K562 (cell line): ENCODE measurements at regions not wholly inside any gene's neighbourhood (a gene's known extent, or its start where the extent isn't known, plus 50 kb on each side); places are given as distances from the start of the nearest gene placed in this dataset.

ENCODE experiments used
- ATAC-seq: fragments of 200-7000 bp; cut with Tn5 transposase; 3 replicates; pipeline ENCODE4 v1.9.1; 2020; ENCODE audit warnings: moderate library complexity
- BruUV-seq: library from RNA; stranded (reverse); fragments of 400-500 nt; replicated peaks from 2 replicates; lab custom pipeline; 2021; lab: Mats Ljungman, UMichigan
- CTCF ChIA-PET: fragments of 300-600 bp; formaldehyde crosslinking; extraction: SDS; loops from one replicate; lab custom pipeline; 2021; ENCODE audit warnings: low intra/inter-chr PET ratio; lab: Yijun Ruan, JAX
- POLR2A ChIA-PET: fragments of 300-600, 350-650 bp; sonication (Branson Sonifier 250); formaldehyde crosslinking; extraction: SDS; loops from one replicate; lab custom pipeline; 2021; ENCODE audit warnings: antibody characterized with exemption, inconsistent platforms; lab: Yijun Ruan, JAX
- DNase-seq, 4 experiments: peaks; one replicate each; pipeline versions ENCODE4 v3.0.0 to v3.0.0-alpha.2; 2011 to 2018; ENCODE audit warnings: low spot score in 3 of 4, mixed read lengths in 3 of 4; ENCODE audit errors: extremely low read depth in 1 of 4
- FAIRE-seq: peaks from 2 replicates; lab custom pipeline; 2011; peaks lifted over from hg19 to GRCh38; lab: Jason Lieb, UNC
- H2AFZ ChIP-seq: 2 replicates; pipeline ENCODE4 v1.6.0; 2011; ENCODE audit warnings: low read depth, low read length, control low read depth, inconsistent platforms
- H3K27ac ChIP-seq: fragments of 200-600 bp; 3 replicates; pipeline ENCODE4 v1.8.0; 2011; ENCODE audit warnings: low read depth, mild to moderate bottlenecking, control low read depth, inconsistent platforms, low read length, moderate library complexity, mixed read lengths; ENCODE audit errors: extremely low read depth
- H3K27me3 ChIP-seq, 2 experiments: fragments of 300-600 bp in 1 of 2; 2 replicates in 1 of 2; 3 replicates in 1 of 2; pipeline versions ENCODE4 v1.6.0 to v1.8.0; 2011; ENCODE audit warnings: inconsistent platforms in 2 of 2, low read length in 2 of 2, mild to moderate bottlenecking in 1 of 2, mixed read lengths in 1 of 2, moderate library complexity in 1 of 2; ENCODE audit not compliant: control insufficient read depth in 2 of 2, insufficient read depth in 2 of 2
- H3K36me3 ChIP-seq: fragments of 300-600 bp; 3 replicates; pipeline ENCODE4 v1.8.0; 2011; ENCODE audit warnings: mild to moderate bottlenecking, low read length, inconsistent platforms; ENCODE audit not compliant: control insufficient read depth, insufficient read depth
- H3K4me1 ChIP-seq, 2 experiments: fragments of 200-600 bp in 1 of 2; replicated peaks in 1 of 2; 2 replicates in 1 of 2; 3 replicates in 1 of 2; pipeline versions ENCODE4 v1.5.1 to v1.8.0; 2011; ENCODE audit warnings: inconsistent platforms in 2 of 2, low read length in 2 of 2, mild to moderate bottlenecking in 1 of 2, mixed read lengths in 1 of 2, moderate library complexity in 1 of 2; ENCODE audit not compliant: control insufficient read depth in 2 of 2, insufficient read depth in 2 of 2
- H3K4me2 ChIP-seq: 2 replicates; pipeline ENCODE4 v1.6.1; 2011; ENCODE audit warnings: low read length, control low read depth, inconsistent platforms, mixed read lengths; ENCODE audit not compliant: insufficient read depth
- H3K4me3 ChIP-seq: fragments of 200-600 bp; sonication (generic), shearing (Covaris generic); 2 replicates; pipeline ENCODE4 v1.5.1; 2016; ENCODE audit warnings: control low read depth, inconsistent platforms
- H3K79me2 ChIP-seq: fragments of 200-600 bp; 3 replicates; pipeline ENCODE4 v1.8.0; 2011; ENCODE audit warnings: low read length, inconsistent platforms; ENCODE audit not compliant: control insufficient read depth, insufficient read depth
- H3K9ac ChIP-seq, 2 experiments: 2 replicates each; pipeline versions ENCODE4 v1.6.0 to v1.6.1; 2011; ENCODE audit warnings: low read depth in 2 of 2, low read length in 2 of 2, control low read depth in 1 of 2, inconsistent platforms in 1 of 2, mild to moderate bottlenecking in 1 of 2, mixed read lengths in 1 of 2; ENCODE audit not compliant: insufficient read depth in 1 of 2
- H3K9me1 ChIP-seq: one replicate; pipeline ENCODE4 v1.6.0; 2011; ENCODE audit warnings: inconsistent platforms, mild to moderate bottlenecking, low read length, moderate library complexity; ENCODE audit not compliant: control insufficient read depth, insufficient read depth
- H3K9me3 ChIP-seq: replicated peaks from 2 replicates; pipeline ENCODE4 v1.5.1; 2011; ENCODE audit warnings: low read depth, low read length, inconsistent platforms; ENCODE audit not compliant: control insufficient read depth, insufficient read depth
- H4K20me1 ChIP-seq: replicated peaks from 2 replicates; pipeline ENCODE4 v1.6.1; 2011; ENCODE audit warnings: low read length, inconsistent platforms, mixed read lengths; ENCODE audit not compliant: control insufficient read depth, insufficient read depth
- ESRRB ChIP-seq: fragments of 250-450 bp; sonication (Bioruptor Pico); IDR thresholded peaks from 2 replicates; pipeline ENCODE4 v1.5.0; 2020; ENCODE audit warnings: mild to moderate bottlenecking, moderate library complexity, borderline replicate concordance
- NONO ChIP-seq, 2 experiments: fragments of 200-400 bp in 1 of 2; fragments of 450-650 bp in 1 of 2; formaldehyde crosslinking in 1 of 2; IDR thresholded peaks; 2 replicates each; pipeline ENCODE4 v1.6.1; 2017; ENCODE audit warnings: low read depth in 2 of 2, mild to moderate bottlenecking in 2 of 2, moderate library complexity in 2 of 2, low read length in 1 of 2
- PHTF2 ChIP-seq: fragments of 250-450 bp; sonication (Bioruptor Pico); IDR thresholded peaks from 2 replicates; pipeline ENCODE4 v1.5.0; 2021; ENCODE audit warnings: mild to moderate bottlenecking
- RBM15 ChIP-seq: fragments of 200-400 bp; formaldehyde crosslinking; IDR thresholded peaks from 2 replicates; pipeline ENCODE4 v1.6.1; 2018; ENCODE audit warnings: mild to moderate bottlenecking, low read length, moderate library complexity; ENCODE audit not compliant: insufficient read depth
- TAF9B ChIP-seq: fragments of 450-650 bp; IDR thresholded peaks from 2 replicates; pipeline ENCODE4 v1.6.1; 2018; ENCODE audit warnings: mild to moderate bottlenecking; ENCODE audit not compliant: partially characterized antibody
- ZBTB11 ChIP-seq, 3 experiments: fragments of 200-800 bp in 1 of 3; fragments of 250-450 bp in 1 of 3; fragments of 450-650 bp in 1 of 3; sonication (Bioruptor Pico) in 1 of 3; sonication (Bioruptor generic) in 1 of 3; formaldehyde crosslinking in 1 of 3; IDR thresholded peaks; 2 replicates each; pipeline versions ENCODE4 v1.6.1 to v1.8.0; 2016 to 2022; ENCODE audit warnings: mild to moderate bottlenecking in 2 of 3, missing genetic modification characterization in 2 of 3, missing compliant biosample characterization in 1 of 3, moderate library complexity in 1 of 3
- ZEB2 ChIP-seq: fragments of 450-650 bp; IDR thresholded peaks from 2 replicates; pipeline ENCODE4 v1.6.1; 2016
- ZNF124 ChIP-seq: sonication (generic); formaldehyde crosslinking; IDR thresholded peaks from 2 replicates; pipeline ENCODE4 v1.8.1; 2022; ENCODE audit warnings: missing genetic modification reagents
- ZNF174 ChIP-seq: fragments of 250-450 bp; sonication (Bioruptor Pico); IDR thresholded peaks from 2 replicates; pipeline ENCODE4 v1.4.0; 2020; ENCODE audit warnings: mild to moderate bottlenecking
- ZNF282 ChIP-seq: sonication (generic); formaldehyde crosslinking; IDR thresholded peaks from 2 replicates; pipeline ENCODE4 v1.8.1; 2023; ENCODE audit warnings: missing genetic modification reagents
- ZNF644 ChIP-seq: fragments of 200-800 bp; sonication (Bioruptor generic); IDR thresholded peaks from 2 replicates; pipeline ENCODE4 v1.6.1; 2016; ENCODE audit warnings: low read depth, missing genetic modification characterization, missing compliant biosample characterization
- WGBS: fragments of 100-300 bp; shearing (Covaris generic); methylation state at CpG from one replicate; pipeline ENCODE4 v1.1.6; 2016; ENCODE audit warnings: low coverage, mixed read lengths; ENCODE audit not compliant: insufficient coverage; ENCODE audit errors: missing lambda C conversion rate; 5-methylcytosine and 5-hydroxymethylcytosine counted together
- in situ Hi-C: fragments of 300-500 bp; cut with MboI; formaldehyde crosslinking; loops from 4 replicates; pipeline ENCODE4 v1.15.0; 2018; ENCODE audit warnings: inconsistent platforms, mixed read lengths
- intact Hi-C: fragments of 100-400 bp; cut with micrococcal nuclease; formaldehyde crosslinking; loops from 2 replicates; pipeline ENCODE4 v1.14.2; 2022

GRCh38 chr5:110823571-110823970 lies 84.8 kb downstream of the SLC25A46 start:
- POLR2A ChIA-PET, result no interaction called here

More at GRCh38 chr5:110823571-110823970, 84.8 kb downstream of the SLC25A46 start:
- Histone ChIP-seq H3K79me2 (no peaks in the 10 kb centered on the region), H2AFZ (no peak overlapping the region), H3K9ac (no peak overlapping the region), H3K4me2 (no peak overlapping the region)
- ATAC-seq, result no peak
- no peak for DNase-seq
- CTCF ChIA-PET, result no interaction called here
- TF ChIP-seq PHTF2 (CRISPR knock-in tag) (no peak), ESRRB (CRISPR knock-in tag) (no peak), ZEB2 (no peak), TAF9B (no peak), ZNF124 (CRISPR knock-in tag) (no peak), NONO (IDR thresholded peaks at IDR 0.05; ENCODE audit: low read depth in 2 of 2, low read length in 1 of 2) (no peak), ZNF644 (tag) (no peak), ZBTB11 (CRISPR knock-in tag; IDR thresholded peaks at IDR 0.05) (no peak), ZNF282 (no peak), ZNF174 (CRISPR knock-in tag) (no peak), RBM15 (no peak)
- TF ChIP-seq, all 486 proteins: peak for 0
- Histone ChIP-seq H3K36me3 (no peaks in the 10 kb centered on the region), H3K4me1 (no peaks in the 10 kb centered on the region), H3K27ac (no peak overlapping the region), H3K9me3 (no peaks in the 10 kb centered on the region; the same call in 1 of the 2 replicates), H3K9me1 (no peaks in the 10 kb centered on the region), H3K27me3 (no peaks in the 10 kb centered on the region), H3K4me3 (no peak overlapping the region), H4K20me1 (no peaks in the 10 kb centered on the region)
- 9% methylated on average over 5 of the region's 5 CpGs for WGBS
- no TSS peak for BruUV-seq
- intact Hi-C loops, result no loop called here
- in situ Hi-C loops, result no loop called here
- FAIRE-seq, result no peak
